ENCODE measurements at regions not wholly inside any gene's neighbourhood (a gene's known extent, or its start where the extent isn't known, plus 50 kb on each side); places are given as distances from the start of the nearest gene placed in this dataset.
"Not testable (repeated sequence)": the region's sequence is repeated elsewhere in the genome, so short reads cannot be mapped to it uniquely, and the experiment has no call there.

DNA sequence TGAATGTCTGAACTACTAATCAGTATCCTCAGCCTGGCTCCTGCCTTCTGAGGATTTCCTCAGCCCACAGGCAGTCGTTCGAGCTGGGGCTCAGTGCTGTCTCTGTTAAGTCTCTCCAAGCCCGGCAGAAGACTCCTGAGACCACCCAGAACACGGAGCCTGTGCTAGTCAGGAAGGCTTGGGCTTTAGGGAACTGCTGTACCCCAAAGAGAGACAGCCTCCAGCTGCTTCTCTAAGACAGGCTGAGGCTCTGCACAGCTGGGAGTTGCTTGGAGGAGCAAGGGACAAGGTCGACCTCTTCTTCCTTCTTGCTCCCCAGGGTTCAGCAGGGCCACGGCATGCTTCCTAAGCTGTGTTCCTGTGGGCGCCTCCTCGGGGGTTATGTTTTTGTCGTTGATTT, 283.4 kb upstream of the MYT1L start:
- no peak for DNase-seq

DNA sequence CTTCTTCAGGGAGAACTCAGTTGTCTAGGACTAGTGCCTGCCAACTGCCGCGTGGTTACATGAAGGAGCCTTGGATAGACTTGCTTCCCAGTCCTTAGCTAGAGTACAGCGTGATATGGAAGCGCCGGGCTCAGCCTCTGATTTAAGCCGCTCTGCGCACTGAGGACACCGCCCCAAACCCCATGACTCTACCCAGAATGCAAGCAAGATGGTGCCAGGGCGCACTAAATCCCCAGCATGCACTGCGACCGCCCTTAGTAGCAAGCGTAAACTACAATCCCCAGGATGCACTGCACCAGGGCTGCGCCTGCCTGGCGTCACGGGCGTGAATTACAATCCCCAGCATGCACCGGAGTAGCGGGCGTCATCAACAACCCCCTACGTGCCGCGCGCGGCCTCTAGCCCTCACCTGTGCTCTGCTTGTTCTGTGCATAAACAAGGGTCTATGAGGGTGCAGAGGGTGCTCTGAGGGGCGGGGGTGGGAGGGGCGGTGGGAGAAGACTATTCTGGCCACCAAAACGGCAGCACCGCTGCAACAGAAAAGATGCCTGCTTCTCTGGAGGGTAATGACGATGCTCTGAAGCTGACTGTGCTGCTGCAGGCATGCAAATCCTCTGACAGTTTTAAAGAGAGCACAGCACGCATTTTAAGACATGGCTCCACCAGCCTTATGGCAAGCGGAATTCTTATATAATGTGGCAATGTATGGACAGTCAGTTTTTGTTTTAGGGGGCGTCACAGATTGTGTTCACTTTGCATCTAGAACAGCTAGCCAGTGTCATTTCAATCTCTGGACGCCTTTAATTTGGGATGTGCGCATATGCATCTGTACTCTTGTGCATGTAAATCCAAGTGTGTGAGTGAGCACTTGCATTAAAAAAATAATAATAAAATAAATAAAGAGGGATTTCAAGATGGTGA, 282.5 kb upstream of the MYT1L start:
- DNase-seq, result peak; percentile 15

DNA sequence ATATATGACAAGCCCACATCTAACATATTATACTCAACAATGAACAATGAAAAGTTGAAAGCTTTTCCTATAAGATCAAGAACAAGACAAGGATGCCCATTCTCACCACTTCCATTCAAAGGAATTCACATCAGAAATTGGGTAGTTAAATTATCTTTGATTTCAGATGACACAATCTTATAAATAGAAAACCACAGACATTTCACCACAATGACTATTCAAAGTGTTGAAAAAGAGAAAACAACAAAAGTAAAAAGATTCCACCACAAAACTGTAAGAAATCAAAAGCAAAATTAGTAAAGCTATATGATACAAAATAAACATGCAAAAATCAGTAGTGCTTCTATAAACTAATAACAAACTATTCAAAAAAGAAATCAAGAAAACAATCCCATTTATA, 279.7 kb upstream of the MYT1L start:
- DNase-seq, result no peak

DNA sequence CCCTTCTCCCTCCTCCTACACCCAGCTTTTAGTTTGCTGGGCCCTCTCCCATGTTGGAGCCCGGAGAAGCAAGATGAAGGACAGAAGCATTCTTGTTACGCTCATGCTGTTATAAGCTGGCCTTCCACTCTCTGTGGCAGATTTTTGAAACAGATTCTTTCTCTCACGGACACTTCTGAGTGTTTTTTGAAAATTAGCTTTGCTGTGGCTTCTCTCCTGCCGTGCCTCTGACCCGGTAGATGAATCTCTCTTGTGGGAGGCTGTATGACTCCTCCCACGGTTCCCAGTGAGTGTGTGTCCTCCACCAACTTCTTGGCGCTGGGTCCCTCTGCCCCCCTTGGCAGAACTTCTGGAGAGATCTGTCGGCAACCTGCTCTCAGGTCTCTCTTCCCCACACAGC, 269.3 kb upstream of the MYT1L start:
- DNase-seq, result no peak

DNA sequence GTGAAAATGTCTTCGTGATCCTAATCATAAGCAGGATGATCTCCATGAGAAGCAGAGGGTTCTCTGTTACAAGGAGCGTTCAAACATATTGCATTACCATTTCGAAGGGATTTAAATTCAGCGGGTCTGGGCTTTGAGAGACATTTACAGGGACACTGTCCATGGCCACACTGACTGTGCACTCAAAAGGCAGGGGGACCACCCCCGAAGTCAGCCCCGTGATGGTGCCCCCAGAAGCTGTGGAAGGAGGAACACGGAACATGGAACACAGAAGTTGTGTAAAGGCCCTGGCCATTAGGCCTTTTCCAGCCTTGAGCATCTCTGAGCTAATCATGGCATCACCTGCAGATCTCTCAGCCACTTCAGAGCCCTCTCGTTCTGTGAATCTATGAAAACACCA, 268.4 kb upstream of the MYT1L start:
- DNase-seq, result no peak

DNA sequence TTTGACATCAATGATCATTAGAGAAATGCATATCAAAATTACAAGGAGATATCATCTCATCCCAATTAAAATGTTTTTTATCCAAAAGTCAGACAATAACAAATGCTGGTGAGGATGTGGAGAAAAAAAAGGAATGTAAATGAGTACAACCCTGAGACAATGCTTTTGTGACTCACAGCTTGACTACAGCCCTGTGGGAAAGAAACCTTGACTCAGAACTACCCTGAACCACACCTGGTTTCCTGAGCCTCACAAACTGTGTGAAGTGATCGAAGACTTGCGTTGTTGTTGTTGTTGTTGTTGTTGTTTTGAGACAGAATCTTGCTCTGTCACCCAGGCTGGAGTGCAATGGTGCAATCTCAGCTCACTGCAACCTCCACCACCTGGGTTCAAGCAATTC, 266.6 kb upstream of the MYT1L start:
- no peak for DNase-seq

DNA sequence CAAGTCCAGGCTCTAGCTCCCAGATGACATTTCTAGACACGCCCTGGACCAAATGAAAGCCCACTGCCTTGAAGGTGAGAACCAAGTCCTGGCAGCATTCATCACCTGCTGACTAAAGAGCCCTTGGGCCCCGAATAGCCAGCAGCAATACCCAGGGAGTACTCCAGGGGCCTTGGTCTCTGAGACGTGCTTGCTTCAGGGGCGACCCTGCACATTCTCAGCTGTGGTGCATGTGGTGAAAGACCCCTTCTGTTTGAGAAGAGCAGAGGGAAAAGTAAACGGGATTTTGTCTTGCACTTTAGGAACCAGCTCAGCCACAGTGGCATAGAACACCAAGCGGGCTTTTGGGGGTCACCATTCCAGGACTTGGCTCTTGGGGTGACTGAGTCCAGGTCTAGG, 260.5 kb upstream of the MYT1L start:
- DNase-seq, result no peak

DNA sequence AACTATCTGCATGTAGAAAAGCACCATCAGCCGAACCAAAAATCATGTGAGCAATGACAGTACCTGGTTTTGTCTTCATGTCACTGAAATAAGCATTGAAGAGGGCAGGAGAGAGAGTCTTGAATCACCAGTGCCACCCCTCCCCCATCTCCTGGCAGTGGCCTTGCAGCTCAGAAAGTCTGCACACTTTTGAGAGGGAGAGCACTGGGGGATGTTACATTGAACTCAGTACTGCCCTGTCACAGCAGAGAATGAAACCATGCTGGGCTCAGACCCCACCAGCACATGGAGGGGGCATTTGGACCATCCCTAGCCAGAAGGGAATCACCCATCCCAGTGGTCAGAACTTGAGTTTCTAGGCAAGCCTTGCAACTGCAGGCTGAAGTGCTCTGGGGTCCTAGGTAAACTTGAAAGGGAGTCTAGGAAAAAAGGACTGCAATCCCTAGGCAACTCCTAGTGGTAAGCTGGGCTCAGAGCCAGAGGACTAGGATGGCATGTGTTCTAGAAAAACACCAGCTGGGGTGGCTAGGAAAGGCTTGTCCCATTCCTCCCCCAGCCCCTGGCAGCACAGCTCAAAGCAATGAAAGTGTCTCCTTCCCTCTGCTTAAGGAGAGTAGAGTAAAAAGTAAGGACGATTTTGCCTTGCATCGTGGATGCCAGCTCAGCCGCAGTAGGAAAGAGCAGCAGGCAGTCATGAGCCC, 259.9 kb upstream of the MYT1L start:
- DNase-seq, result no peak

DNA sequence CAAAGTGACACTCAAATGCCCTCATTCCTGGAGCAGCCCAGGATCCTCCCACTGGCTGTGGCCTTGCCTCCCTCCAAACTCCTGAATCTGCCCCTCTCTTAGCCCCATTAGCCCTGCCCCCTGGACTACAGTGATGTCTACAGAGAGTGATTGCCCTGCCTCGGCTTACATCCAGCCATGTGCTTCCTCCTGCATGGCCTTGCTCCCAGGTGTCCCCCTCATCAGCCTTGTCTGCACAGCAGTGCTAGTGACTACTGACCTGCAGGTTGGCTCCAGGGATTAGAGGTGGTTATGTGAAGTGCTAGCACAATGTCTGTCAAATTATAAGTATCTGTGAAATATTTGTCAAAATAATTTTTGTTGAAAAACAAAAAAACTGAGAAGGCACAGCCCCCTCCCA, 259.1 kb upstream of the MYT1L start:
- no peak for DNase-seq

DNA sequence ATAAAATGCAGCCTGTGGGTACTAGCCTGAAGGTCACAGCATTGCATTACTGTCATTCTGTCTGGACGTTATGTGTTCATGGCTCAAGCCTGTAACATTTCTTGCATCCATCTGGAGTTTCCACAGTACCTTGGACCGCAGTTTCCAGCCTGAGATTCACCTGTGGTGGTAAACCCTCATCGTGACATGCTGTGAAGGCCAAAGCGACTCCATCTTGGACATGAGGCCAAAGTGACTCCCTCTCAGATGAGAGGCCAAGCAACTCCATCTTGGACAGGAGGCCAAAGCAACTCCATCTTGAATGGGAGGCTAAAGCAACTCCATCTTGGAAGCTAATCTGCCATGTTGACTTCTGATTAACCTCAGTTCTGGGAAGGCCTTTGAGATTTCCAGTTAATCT, 257.7 kb upstream of the MYT1L start:
- no peak for DNase-seq

DNA sequence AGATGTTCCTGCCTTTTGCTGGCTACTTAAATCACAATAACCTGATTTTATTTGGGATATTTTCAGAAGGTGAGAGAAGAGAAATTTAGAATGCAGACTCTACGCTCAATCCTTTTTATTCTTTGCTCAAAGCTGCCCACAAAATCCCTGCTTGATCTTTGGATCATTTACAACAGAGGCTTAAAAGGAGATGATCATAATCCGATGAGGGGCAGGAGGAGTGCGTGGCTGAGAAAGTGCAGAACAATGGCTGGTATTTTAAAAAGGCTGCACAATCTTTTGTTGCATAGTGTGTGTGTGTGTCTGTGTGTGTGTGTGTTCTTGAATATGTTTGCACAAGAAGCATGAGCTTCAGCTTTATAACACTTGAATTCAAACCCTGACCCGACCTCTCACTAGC, 256.3 kb upstream of the MYT1L start:
- no peak for DNase-seq

DNA sequence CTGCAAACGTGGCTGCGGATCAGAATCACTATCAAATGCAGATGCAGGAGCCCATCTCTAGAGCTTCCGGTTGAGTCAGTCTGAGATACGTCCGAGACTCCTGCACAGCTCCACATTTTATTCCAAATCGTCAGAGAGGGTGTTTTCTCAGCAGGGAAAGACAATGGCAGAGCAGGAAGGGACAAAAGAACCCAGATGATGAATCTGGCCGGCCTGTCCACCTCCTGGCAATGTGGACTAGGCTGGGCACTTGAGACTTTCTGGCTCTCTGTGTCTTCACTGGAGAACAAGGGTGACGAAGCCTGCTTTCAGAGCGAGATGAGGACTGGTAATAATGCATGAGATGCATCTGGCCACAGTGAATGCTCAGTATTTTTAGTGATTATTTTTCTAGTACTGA, 255.9 kb upstream of the MYT1L start:
- no peak for DNase-seq

DNA sequence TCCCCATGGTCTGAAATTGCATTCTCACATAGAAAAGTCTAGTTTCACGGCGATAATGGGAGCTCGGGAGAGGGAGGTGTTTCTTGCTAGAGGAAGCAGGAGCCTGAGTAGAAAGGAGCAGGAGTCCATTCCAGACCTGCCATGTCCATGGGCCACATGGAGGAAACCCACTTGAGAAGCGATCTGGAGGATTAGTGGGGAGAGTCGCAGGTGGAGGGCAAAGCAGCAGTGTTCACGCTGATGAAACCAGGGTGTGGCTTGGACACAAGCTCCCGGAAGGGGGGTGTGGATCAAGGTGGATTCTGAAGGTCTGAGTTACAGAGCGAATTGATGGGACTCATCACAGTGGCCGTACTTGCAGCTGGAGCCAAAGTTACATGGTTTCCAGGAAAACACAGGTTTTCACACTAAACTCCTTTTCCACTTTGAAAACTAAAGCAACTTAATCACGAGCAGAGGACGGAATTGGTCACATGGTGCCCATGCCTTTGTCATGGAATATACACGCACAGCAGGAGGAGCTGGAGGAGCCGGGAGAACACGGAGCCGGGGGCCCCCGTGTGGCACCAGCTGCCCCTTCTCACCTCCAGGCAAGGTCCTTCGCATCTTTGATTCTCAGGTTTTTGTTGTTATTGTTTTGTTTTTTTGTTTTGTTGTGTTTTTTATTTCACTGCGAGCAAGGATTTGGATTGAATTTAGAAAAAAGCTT, 255.1 kb upstream of the MYT1L start:
- no peak for DNase-seq

DNA sequence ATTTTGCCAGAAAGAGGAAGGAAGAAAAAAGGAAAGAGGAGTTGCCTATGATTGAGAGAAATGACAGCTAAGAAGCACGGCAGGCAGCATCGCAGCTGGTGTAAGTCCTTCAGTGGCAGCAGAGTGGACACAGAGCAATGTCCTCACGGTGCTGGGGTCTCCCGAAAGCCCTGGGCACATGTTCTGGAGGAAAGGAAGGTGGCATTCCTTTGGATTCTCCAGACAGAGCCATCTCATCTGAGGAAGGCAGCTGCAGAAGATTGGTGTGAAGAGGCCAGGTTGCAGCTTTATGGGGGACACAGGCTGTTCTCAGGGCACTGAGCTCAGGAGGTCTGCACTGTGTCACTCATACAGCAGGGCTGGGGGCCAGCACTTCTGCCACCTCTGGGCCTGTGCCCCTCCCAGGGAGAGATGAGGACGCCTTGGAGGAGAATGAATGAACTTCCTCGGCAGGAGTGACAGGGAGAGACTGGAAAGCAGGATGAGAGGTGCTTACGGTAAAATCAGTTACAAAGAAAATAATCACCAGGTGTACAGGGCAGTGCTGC, 252.0 kb upstream of the MYT1L start:
- no peak for DNase-seq

DNA sequence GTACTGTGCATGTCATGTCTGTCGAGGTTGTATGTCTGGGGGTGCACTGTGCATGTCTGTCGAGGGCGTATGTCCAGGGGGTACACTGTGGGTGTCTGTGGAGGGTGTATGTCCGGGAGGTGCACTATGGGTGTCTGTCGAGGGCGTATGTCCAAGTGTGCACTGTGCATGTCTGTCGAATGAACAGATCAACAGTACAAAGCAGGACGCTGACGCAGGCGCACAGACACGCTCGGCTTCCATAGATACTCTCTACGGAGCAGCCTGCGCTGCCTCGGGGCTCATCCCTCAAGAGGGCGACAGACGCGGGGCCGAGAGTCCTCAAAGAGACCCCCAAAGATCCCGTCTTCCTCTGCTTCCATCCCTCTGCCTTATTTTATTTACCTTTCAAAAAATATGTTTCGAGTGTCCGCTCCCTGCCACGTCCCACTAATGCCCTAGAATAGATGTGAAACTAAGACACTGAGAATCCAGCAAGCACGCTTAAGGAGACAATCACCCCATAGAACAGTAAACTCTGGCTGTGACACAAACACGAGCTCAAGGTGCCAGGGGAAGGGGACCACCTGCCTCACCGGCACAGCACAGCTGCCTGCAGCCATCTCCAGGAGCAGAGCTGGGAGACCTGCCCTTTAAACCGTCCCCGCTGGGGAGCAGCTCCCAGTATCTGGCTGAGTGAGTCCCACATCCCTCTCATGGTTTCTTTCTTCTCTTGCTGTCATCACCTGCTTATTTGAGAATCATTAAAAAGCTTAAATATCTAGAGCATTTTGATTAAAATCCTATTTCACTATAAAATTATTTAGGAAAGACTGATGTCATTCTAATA, 250.5 kb upstream of the MYT1L start:
- no peak for DNase-seq

DNA sequence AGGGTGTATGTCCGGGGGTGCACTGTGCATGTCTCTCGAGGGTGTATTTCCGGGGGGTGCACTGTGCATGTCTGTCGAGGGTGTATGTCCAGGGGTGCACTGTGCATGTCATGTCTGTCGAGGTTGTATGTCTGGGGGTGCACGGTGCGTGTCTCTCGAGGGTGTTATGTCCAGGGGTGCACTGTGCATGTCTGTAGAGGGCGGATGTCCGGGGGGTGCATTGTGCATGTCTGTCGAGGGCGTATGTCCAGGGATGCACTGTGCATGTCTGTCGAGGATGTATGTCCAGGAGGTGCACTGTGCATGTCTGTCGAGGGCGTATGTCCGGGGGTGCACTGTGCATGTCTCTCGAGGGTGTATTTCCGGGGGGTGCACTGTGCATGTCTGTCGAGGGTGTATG, 249.8 kb upstream of the MYT1L start:
- not testable (repeated sequence) for DNase-seq

DNA sequence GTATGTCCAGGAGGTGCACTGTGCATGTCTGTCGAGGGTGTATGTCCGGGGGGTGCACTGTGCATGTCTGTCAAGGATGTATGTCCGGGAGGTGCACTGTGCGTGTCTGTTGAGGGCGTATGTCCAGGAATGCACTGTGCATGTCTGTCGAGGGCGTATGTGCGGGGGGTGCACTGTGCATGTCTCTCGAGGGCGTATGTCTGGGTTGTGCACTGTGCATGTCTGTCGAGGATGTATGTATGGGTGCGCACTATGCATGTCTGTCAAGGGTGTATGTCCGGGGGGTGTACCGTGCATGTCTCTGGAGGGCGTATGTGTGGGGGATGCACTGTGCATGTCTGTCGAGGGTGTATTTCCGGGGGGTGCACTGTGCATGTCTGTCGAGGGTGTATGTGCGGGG, 249.3 kb upstream of the MYT1L start:
- DNase-seq, result no peak

DNA sequence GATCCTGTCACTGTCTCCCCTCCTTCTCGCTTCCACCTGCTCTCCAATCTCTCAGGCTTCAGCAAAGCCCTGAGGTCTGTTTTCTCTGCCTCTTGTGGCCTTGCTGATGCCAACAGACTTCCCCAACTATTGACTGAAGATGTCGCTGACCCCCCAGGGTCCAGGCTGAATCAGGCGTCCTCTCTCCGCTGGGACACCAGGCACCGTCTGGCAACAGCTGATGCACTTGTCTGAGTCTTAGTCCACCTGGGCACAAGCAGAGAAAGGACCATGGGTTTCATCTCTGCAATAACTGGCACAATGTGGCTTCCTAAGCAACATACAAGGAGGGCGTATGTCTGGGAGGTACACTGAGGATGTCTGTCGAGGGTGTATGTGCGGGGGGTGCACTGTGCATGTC, 248.7 kb upstream of the MYT1L start:
- DNase-seq, result no peak

DNA sequence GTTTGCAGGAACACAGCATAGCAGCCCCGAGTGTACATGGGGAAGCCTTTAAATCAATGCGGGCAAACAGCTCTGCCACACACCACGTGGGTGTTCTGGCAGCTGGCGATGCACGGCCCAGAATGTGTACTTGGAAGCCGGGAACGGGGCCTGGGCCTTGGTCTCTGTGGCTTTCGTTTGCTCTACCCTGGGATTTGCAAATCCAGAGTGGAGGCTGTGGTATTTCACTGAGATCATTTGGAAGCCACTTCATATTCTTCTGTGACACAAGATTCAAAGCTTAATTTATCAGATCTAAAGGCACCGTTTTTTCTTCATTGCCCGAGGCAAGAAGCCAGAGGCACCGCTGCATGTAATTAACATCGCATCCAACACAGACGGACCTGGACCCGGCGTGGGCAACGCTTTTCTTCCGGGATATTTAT, 246.3 kb upstream of the MYT1L start:
- DNase-seq, result no peak

DNA sequence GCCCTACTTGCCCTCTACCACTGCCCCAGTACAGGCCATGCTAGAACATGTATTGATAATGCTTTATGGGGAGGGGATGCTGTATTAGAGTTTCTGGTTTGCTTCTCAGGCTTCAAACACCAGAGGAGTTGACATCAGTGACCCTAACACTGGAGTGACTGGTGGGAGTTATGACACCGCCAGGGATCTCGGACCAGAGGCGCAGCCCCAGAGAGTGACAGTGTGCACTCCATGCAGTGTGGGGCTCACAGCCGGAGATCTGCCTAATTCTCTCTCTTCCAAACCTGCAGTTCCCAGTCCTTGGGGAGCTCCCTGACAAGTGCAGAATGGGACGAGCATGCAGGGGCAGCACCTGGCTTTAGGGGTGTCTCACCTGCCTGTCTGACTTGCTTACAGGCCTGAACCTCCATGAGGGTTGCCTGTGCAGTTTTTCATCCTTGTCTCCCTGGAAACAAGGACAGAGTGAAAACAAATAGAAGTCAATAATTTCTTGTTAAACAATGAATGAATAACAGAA, 244.9 kb upstream of the MYT1L start:
- DNase-seq, result no peak

DNA sequence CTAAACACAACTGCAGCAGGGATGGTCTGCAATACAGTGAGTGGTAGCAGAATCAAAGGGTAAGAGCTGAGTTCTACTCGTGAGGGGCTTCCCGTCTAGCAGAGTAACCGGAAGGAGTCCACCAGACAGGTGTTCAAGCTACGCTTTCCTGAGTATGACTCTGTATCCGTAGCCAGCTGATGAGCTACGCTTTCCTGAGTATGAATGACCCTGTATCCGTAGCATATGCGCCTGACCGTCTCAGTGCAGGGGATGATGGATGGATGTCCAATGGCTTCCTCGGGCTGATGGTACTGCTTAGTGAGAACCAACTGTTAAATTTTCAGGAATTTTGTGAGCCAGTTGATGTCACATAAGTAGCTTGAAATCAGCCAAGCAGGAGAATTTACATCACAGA, 244.1 kb upstream of the MYT1L start:
- DNase-seq, result no peak
